ENCODE measurements at regions not wholly inside any gene's neighbourhood (a gene's known extent, or its start where the extent isn't known, plus 50 kb on each side); places are given as distances from the start of the nearest gene placed in this dataset.

DNA sequence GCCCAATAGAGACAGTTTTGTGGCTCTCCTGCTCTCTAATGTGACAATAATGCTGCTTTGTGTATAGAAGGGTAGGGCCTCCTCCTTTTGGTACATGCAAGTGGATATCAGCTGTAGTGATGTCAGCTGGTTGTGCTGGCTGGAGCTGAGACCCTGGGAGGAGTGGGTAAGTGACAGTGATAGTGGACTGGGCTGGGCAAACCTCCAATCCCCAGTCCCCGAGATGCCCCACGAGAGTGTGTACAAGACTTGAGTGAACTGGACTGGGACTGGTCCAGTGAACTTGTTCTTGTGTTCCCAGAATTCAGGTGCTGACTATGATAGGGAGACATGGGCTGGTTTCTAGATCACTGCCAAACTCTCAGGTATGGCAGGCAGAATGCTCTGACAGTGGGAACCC, 583.6 kb upstream of the PCDH10 start:
- TF ChIP-seq CTCF (IDR thresholded peaks at IDR 0.05; ENCODE audit: low read depth, low read length, missing input control): no peak
- no peak for TF ChIP-seq TAF1 (conservative IDR thresholded peaks at IDR 0.05)
- TF ChIP-seq SP1 (IDR thresholded peaks at IDR 0.05): no peak
- no peak for TF ChIP-seq YY1 (IDR thresholded peaks at IDR 0.05)
- TF ChIP-seq ATF3 (IDR thresholded peaks at IDR 0.05): no peak

Data from liver (tissue), 3 donors.